ENCODE measurements at regions not wholly inside any gene's neighbourhood (a gene's known extent, or its start where the extent isn't known, plus 50 kb on each side); places are given as distances from the start of the nearest gene placed in this dataset.
A peak's percentile ranks its signal among the peaks of the same experiment; 100 is the strongest.

DNA sequence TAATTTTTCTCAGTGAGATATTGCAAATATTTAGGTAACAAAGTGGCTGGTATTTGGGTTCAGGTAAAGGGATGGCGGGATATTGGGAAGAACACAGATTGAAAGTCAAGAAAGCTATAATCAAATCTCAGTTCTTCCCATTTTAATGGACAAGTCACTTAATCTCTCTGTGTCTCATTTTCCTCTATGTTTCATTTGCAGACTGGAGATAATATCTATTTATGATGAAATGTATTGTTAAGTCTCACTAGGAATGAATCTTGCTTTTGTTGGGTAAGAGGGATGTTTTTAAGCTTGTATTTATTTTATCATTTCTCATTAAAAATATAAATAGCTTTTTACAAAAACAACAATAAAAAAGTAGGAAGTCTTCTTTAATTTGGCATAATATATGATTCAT is 175.4 kb downstream of the ISL1 start:
- TF ChIP-seq FOXJ3 (CRISPR knock-in tag; IDR thresholded peaks at IDR 0.05) = no peak
- no peak for TF ChIP-seq RXRA (IDR thresholded peaks at IDR 0.05; ENCODE audit: borderline replicate concordance, low read depth)
- TF ChIP-seq PBX3 (IDR thresholded peaks at IDR 0.05) = no peak
- no peak for TF ChIP-seq FOSL2 (IDR thresholded peaks at IDR 0.05; ENCODE audit: borderline replicate concordance, low read depth)
- no peak for TF ChIP-seq YY1 (IDR thresholded peaks at IDR 0.05; ENCODE audit: low read depth)
- TF ChIP-seq RAD21 (IDR thresholded peaks at IDR 0.05; ENCODE audit: low read length) = no peak
- TF ChIP-seq, protein P1, sequence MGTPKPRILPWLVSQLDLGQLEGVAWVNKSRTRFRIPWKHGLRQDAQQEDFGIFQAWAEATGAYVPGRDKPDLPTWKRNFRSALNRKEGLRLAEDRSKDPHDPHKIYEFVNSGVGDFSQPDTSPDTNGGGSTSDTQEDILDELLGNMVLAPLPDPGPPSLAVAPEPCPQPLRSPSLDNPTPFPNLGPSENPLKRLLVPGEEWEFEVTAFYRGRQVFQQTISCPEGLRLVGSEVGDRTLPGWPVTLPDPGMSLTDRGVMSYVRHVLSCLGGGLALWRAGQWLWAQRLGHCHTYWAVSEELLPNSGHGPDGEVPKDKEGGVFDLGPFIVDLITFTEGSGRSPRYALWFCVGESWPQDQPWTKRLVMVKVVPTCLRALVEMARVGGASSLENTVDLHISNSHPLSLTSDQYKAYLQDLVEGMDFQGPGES (IDR thresholded peaks at IDR 0.05; ENCODE audit: low read depth, low read length) = no peak
- no peak for TF ChIP-seq NRF1 (IDR thresholded peaks at IDR 0.05; ENCODE audit: low read depth, low read length)
- no peak for TF ChIP-seq NFIC (IDR thresholded peaks at IDR 0.05; ENCODE audit: borderline replicate concordance)
- TF ChIP-seq TAF1 (IDR thresholded peaks at IDR 0.05; ENCODE audit: borderline replicate concordance, low read depth, low read length) = no peak
- TF ChIP-seq EZH2phosphoT487 (IDR thresholded peaks at IDR 0.05; ENCODE audit: borderline replicate concordance, low read depth) = no peak
- TF ChIP-seq TCF12 (IDR thresholded peaks at IDR 0.05) = no peak
- no peak for TF ChIP-seq EP300 (IDR thresholded peaks at IDR 0.05; ENCODE audit: borderline replicate concordance in 1 of 2, low read depth in 1 of 2, low read length in 1 of 2)
- H3K4me2 ChIP-seq = no peak overlapping the region
- H2AFZ ChIP-seq (ENCODE audit: low read depth) = no peak overlapping the region
- no peak overlapping the region for H3K4me3 ChIP-seq (ENCODE audit: low read depth in 2 of 2, low read length in 1 of 2)
- 69% methylated on average over 1 of the region's 1 CpG for WGBS (ENCODE audit: low lambda C conversion rate)
- H3K36me3 ChIP-seq (replicated peaks in 1 of 2; ENCODE audit: control insufficient read depth in 1 of 2, insufficient read depth in 2 of 2, low read length in 1 of 2) = peaks cover 0 to 7% of the 10 kb centered on the region in 2 experiments
- no peak overlapping the region for H3K9ac ChIP-seq
- ChIA-PET CTCF (interaction anchor here (0.7 to 1.6 kb wide), 9 partner anchors 9 to 1254 kb away, joined by 3 to 7 read pairs (median 3); no protein-coding TSS in a partner anchor), POLR2A (interaction anchor here (1.1 kb wide), 1 partner anchor 106 kb away, joined by 3 read pairs; no protein-coding TSS in a partner anchor)
- no peaks in the 10 kb centered on the region for H3K79me2 ChIP-seq (ENCODE audit: insufficient read depth)
- no peaks in the 10 kb centered on the region for H4K20me1 ChIP-seq (ENCODE audit: insufficient read depth)
- peaks cover 3% of the 10 kb centered on the region for H3F3A ChIP-seq (replicated peaks; ENCODE audit: insufficient read depth)
- H3K4me1 ChIP-seq (ENCODE audit: control insufficient read depth in 1 of 2, insufficient read depth in 2 of 2, low read depth in 1 of 2, low read length in 1 of 2) = peaks cover 0 to 18% of the 10 kb centered on the region in 2 experiments; a peak in 1 of 4 replicates
- no peaks in the 10 kb centered on the region for H3K9me3 ChIP-seq
- no peaks in the 10 kb centered on the region for H3K27me3 ChIP-seq (ENCODE audit: insufficient read depth)
- no peak for DNase-seq
- no peaks in the 10 kb centered on the region for H3K9me2 ChIP-seq
- peak overlapping the region in 1 of 2 experiments; percentile 99; a peak in 2 of 4 replicates for H3K27ac ChIP-seq (ENCODE audit: low read depth in 2 of 2, low read length in 1 of 2)

GRCh38 chr5:51559339-51559738 is 176.1 kb downstream of the ISL1 start:
- no peak overlapping the region for H3K4me3 ChIP-seq (ENCODE audit: low read depth in 2 of 2, low read length in 1 of 2)
- no peak overlapping the region for H3K4me2 ChIP-seq
- ChIA-PET POLR2A (interaction anchor here (1.1 kb wide), 1 partner anchor 105 kb away, joined by 3 read pairs; no protein-coding TSS in a partner anchor), CTCF (interaction anchor here (0.7 to 1.6 kb wide), 9 partner anchors 8 to 1254 kb away, joined by 3 to 7 read pairs (median 3); no protein-coding TSS in a partner anchor)
- no peaks in the 10 kb centered on the region for H3K9me2 ChIP-seq
- no peaks in the 10 kb centered on the region for H3K27me3 ChIP-seq (ENCODE audit: insufficient read depth)
- DNase-seq = peak; percentile 2
- peaks cover 0 to 4% of the 10 kb centered on the region in 2 experiments for H3K36me3 ChIP-seq (replicated peaks in 1 of 2; ENCODE audit: control insufficient read depth in 1 of 2, insufficient read depth in 2 of 2, low read length in 1 of 2)
- peaks cover 0 to 18% of the 10 kb centered on the region in 2 experiments; a peak in 1 of 4 replicates for H3K4me1 ChIP-seq (ENCODE audit: control insufficient read depth in 1 of 2, insufficient read depth in 2 of 2, low read depth in 1 of 2, low read length in 1 of 2)
- peak overlapping the region in 1 of 2 experiments; percentile 99; a peak in 2 of 4 replicates for H3K27ac ChIP-seq (ENCODE audit: low read depth in 2 of 2, low read length in 1 of 2)
- no peak overlapping the region; the same call in 1 of the 2 replicates for H2AFZ ChIP-seq (ENCODE audit: low read depth)
- H4K20me1 ChIP-seq (ENCODE audit: insufficient read depth) = no peaks in the 10 kb centered on the region
- no peak overlapping the region for H3K9ac ChIP-seq
- no peaks in the 10 kb centered on the region for H3K9me3 ChIP-seq
- WGBS (ENCODE audit: low lambda C conversion rate) = 20% methylated on average over 2 of the region's 2 CpGs
- H3F3A ChIP-seq (replicated peaks; ENCODE audit: insufficient read depth) = peaks cover 3% of the 10 kb centered on the region
- no peaks in the 10 kb centered on the region for H3K79me2 ChIP-seq (ENCODE audit: insufficient read depth)
- TF ChIP-seq GABPA (IDR thresholded peaks at IDR 0.05; ENCODE audit: low read depth) (no peak), MAX (IDR thresholded peaks at IDR 0.05; ENCODE audit: low read depth) (no peak), RCOR1 (IDR thresholded peaks at IDR 0.05; ENCODE audit: low read length) (peak; percentile 60; the same call in 1 of the 2 replicates), ZBTB33 (IDR thresholded peaks at IDR 0.05; ENCODE audit: borderline replicate concordance, low read depth) (no peak), EZH2phosphoT487 (IDR thresholded peaks at IDR 0.05; ENCODE audit: borderline replicate concordance, low read depth) (no peak), EP300 (IDR thresholded peaks at IDR 0.05; ENCODE audit: borderline replicate concordance in 1 of 2, low read depth in 1 of 2, low read length in 1 of 2) (peak; percentile 8 to 95; a peak in 2 of 4 replicates), MXI1 (IDR thresholded peaks at IDR 0.05; ENCODE audit: low read depth, low read length) (peak; percentile 32; the same call in 1 of the 2 replicates), CHD2 (IDR thresholded peaks at IDR 0.05; ENCODE audit: low read length, partially characterized antibody) (no peak), FOXJ3 (CRISPR knock-in tag; IDR thresholded peaks at IDR 0.05) (no peak), ELF1 (IDR thresholded peaks at IDR 0.05) (no peak), NFIC (IDR thresholded peaks at IDR 0.05; ENCODE audit: borderline replicate concordance) (no peak), SIN3A (IDR thresholded peaks at IDR 0.05; ENCODE audit: borderline replicate concordance, low read depth, low read length) (no peak)
- TF ChIP-seq, protein P2, sequence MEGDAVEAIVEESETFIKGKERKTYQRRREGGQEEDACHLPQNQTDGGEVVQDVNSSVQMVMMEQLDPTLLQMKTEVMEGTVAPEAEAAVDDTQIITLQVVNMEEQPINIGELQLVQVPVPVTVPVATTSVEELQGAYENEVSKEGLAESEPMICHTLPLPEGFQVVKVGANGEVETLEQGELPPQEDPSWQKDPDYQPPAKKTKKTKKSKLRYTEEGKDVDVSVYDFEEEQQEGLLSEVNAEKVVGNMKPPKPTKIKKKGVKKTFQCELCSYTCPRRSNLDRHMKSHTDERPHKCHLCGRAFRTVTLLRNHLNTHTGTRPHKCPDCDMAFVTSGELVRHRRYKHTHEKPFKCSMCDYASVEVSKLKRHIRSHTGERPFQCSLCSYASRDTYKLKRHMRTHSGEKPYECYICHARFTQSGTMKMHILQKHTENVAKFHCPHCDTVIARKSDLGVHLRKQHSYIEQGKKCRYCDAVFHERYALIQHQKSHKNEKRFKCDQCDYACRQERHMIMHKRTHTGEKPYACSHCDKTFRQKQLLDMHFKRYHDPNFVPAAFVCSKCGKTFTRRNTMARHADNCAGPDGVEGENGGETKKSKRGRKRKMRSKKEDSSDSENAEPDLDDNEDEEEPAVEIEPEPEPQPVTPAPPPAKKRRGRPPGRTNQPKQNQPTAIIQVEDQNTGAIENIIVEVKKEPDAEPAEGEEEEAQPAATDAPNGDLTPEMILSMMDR (IDR thresholded peaks at IDR 0.05) = no peak

Data from SK-N-SH (cell line).